PC-3 (cell line): ENCODE measurements at regions not wholly inside any gene's neighbourhood (a gene's known extent, or its start where the extent isn't known, plus 50 kb on each side); places are given as distances from the start of the nearest gene placed in this dataset.

Source experiments
- ATAC-seq: fragments of 200-7000 bp; cut with Tn5 transposase; 2 replicates; pipeline ENCODE4 v1.9.1; 2020; ENCODE audit warnings: mild to moderate bottlenecking, moderate library complexity
- BruUV-seq: library from RNA; stranded (reverse); fragments of 400-500 nt; replicated peaks from 2 replicates; lab custom pipeline; 2021; lab: Mats Ljungman, UMichigan
- CTCF ChIA-PET: fragments of 300-600 bp; sonication (Branson Sonifier 250); formaldehyde crosslinking; loops from one replicate; lab custom pipeline; 2022; ENCODE audit warnings: antibody characterized with exemption; lab: Charles Lee
- POLR2A ChIA-PET: fragments of 300-600 bp; sonication (Branson Sonifier 250); formaldehyde crosslinking; loops from one replicate; lab custom pipeline; 2022; ENCODE audit warnings: antibody characterized with exemption; ENCODE audit not compliant: unreplicated experiment; lab: Charles Lee
- DNase-seq: peaks from one replicate; pipeline ENCODE4 v3.0.0-alpha.2; 2015
- H2AFZ ChIP-seq: fragments of 300-600 bp; sonication (generic); 2 replicates; pipeline ENCODE4 v1.6.0; 2016; ENCODE audit warnings: antibody characterized with exemption, low read length
- H3F3A ChIP-seq: fragments of 300-600 bp; sonication (generic); one replicate; pipeline ENCODE4 v1.6.0; 2017; ENCODE audit warnings: antibody characterized with exemption, low read length, control low read depth, mild to moderate bottlenecking; ENCODE audit not compliant: unreplicated experiment
- H3K27ac ChIP-seq: fragments of 300-600 bp; sonication (generic); 2 replicates; pipeline ENCODE4 v1.5.1; 2016; ENCODE audit warnings: mild to moderate bottlenecking, low read length
- H3K27me3 ChIP-seq: fragments of 300-600 bp; sonication (generic); 2 replicates; pipeline ENCODE4 v1.6.1; 2016; ENCODE audit warnings: low read length, mixed read lengths
- H3K36me3 ChIP-seq: fragments of 300-600 bp; sonication (generic); 2 replicates; pipeline ENCODE4 v1.6.1; 2016; ENCODE audit warnings: low read depth, mixed run types, low read length, mixed read lengths
- H3K4me1 ChIP-seq: fragments of 300-600 bp; sonication (generic); 2 replicates; pipeline ENCODE4 v1.5.1; 2016; ENCODE audit warnings: low read length; ENCODE audit not compliant: insufficient read depth
- H3K4me2 ChIP-seq: fragments of 300-600 bp; sonication (generic); 2 replicates; pipeline ENCODE4 v1.6.0; 2016; ENCODE audit warnings: low read length
- H3K4me3 ChIP-seq: fragments of 300-600 bp; sonication (generic); 2 replicates; pipeline ENCODE4 v1.5.1; 2016; ENCODE audit warnings: mild to moderate bottlenecking, low read length, mixed read lengths
- H3K79me2 ChIP-seq: fragments of 300-600 bp; sonication (generic); 2 replicates; pipeline ENCODE4 v1.6.1; 2017; ENCODE audit warnings: low read length, mixed read lengths
- H3K9ac ChIP-seq: fragments of 300-600 bp; sonication (generic); 2 replicates; pipeline ENCODE4 v1.6.0; 2016; ENCODE audit warnings: mild to moderate bottlenecking, low read length
- H3K9me2 ChIP-seq: fragments of 300-600 bp; sonication (generic); replicated peaks from 2 replicates; pipeline ENCODE4 v1.6.1; 2016; ENCODE audit warnings: mixed run types, low read length, mixed read lengths
- H3K9me3 ChIP-seq: fragments of 300-600 bp; sonication (generic); 2 replicates; pipeline ENCODE4 v1.6.1; 2016; ENCODE audit warnings: low read length, mixed read lengths
- H4K20me1 ChIP-seq: fragments of 300-600 bp; sonication (generic); 2 replicates; pipeline ENCODE4 v1.6.1; 2016; ENCODE audit warnings: low read length, mixed read lengths
- CTCF ChIP-seq: fragments of 300-600 bp; sonication (generic); conservative IDR thresholded peaks from 2 replicates; pipeline ENCODE4 v1.5.1; 2017; ENCODE audit warnings: antibody characterized with exemption, low read depth, mild to moderate bottlenecking, low read length
- EZH2 ChIP-seq: fragments of 300-600 bp; sonication (generic); IDR thresholded peaks from one replicate; pipeline ENCODE4 v1.6.1; 2017; ENCODE audit warnings: antibody characterized with exemption, mild to moderate bottlenecking, low read length; ENCODE audit not compliant: unreplicated experiment
- EZH2phosphoT487 ChIP-seq: fragments of 300-600 bp; sonication (generic); IDR thresholded peaks from 2 replicates; pipeline ENCODE4 v1.6.1; 2018; ENCODE audit warnings: mild to moderate bottlenecking, antibody characterized with exemption, low read length, borderline replicate concordance
- intact Hi-C: fragments of 100-400 bp; cut with micrococcal nuclease; formaldehyde crosslinking; loops from 2 replicates; pipeline ENCODE4 v1.9.0; 2023

DNA sequence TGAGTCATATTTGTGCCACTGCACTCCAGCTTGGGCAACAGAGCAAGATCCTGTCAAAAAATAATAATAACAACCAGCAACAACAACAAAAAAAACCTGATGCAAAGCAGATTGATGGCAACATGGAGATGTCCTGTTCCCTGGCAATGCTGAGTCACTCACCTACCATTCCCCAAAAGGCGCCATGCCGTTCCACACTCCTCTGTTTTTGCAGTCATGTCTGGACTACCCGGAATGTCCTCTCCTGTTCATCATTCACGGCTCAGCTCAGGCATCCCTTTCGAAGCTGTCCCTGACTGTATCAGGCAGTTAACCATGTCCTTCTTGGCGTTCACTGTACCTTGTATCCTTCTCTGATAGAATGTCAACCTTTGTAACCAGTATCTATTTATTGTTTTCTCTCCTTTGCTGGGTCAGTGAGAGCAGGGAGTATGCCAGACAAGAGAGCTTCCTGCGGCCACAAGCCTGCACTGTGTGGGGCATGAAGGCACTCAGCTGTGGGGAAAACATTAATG lies 147.7 kb downstream of the ABCC12 start:
- Histone ChIP-seq H3K27me3 (no peaks in the 10 kb centered on the region), H3K79me2 (no peaks in the 10 kb centered on the region), H3K27ac (no peak overlapping the region), H3F3A (no peaks in the 10 kb centered on the region), H3K9me3 (no peaks in the 10 kb centered on the region), H3K9me2 (no peaks in the 10 kb centered on the region), H2AFZ (no peak overlapping the region), H3K36me3 (no peaks in the 10 kb centered on the region), H3K4me2 (no peak overlapping the region), H3K4me3 (no peak overlapping the region), H4K20me1 (no peaks in the 10 kb centered on the region), H3K4me1 (peaks cover 3% of the 10 kb centered on the region; the same call in 1 of the 2 replicates), H3K9ac (no peak overlapping the region)
- POLR2A ChIA-PET = no interaction called here
- no peak for DNase-seq
- no peak for TF ChIP-seq EZH2
- TF ChIP-seq CTCF = no peak
- ATAC-seq = no peak
- intact Hi-C loops = no loop called here
- CTCF ChIA-PET = no interaction called here
- BruUV-seq = no TSS peak

DNA sequence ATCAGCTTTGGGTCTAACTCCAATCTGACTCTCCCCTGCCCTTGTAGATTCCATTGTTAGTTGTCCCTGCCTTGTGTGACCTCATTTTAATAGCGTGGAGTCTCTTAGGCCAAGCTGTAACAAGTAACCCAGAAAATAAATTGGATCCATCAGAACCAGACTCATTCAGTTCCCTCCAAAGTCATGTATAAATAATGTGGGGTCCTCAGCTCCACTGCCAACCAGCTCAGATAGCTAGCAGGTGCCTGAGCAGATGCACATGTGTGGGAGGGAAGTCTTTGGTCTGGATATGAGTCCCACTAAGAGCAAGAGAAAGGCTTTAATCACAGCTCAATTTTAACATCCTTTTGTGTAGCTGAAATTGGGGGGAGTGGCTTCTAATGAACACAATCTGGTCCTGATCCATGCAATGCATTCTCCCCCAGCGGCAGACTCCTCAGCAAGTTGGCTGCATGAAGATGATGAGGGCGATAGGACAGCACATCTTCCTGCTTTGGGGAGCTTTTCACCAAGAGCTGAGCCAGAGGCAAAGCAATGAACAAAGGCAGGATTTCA lies 151.6 kb downstream of the ABCC12 start:
- Histone ChIP-seq H3F3A (no peaks in the 10 kb centered on the region), H3K4me1 (no peaks in the 10 kb centered on the region), H3K4me3 (no peak overlapping the region), H2AFZ (no peak overlapping the region), H3K9ac (no peak overlapping the region), H3K27me3 (no peaks in the 10 kb centered on the region), H3K36me3 (no peaks in the 10 kb centered on the region), H4K20me1 (no peaks in the 10 kb centered on the region), H3K79me2 (no peaks in the 10 kb centered on the region), H3K9me2 (no peaks in the 10 kb centered on the region), H3K27ac (no peak overlapping the region), H3K4me2 (no peak overlapping the region), H3K9me3 (no peaks in the 10 kb centered on the region)
- no TSS peak for BruUV-seq
- TF ChIP-seq EZH2 (no peak), EZH2phosphoT487 (no peak), CTCF (no peak)
- CTCF ChIA-PET = no interaction called here
- DNase-seq = no peak
- ATAC-seq = no peak
- intact Hi-C loops = no loop called here
- POLR2A ChIA-PET = no interaction called here

DNA sequence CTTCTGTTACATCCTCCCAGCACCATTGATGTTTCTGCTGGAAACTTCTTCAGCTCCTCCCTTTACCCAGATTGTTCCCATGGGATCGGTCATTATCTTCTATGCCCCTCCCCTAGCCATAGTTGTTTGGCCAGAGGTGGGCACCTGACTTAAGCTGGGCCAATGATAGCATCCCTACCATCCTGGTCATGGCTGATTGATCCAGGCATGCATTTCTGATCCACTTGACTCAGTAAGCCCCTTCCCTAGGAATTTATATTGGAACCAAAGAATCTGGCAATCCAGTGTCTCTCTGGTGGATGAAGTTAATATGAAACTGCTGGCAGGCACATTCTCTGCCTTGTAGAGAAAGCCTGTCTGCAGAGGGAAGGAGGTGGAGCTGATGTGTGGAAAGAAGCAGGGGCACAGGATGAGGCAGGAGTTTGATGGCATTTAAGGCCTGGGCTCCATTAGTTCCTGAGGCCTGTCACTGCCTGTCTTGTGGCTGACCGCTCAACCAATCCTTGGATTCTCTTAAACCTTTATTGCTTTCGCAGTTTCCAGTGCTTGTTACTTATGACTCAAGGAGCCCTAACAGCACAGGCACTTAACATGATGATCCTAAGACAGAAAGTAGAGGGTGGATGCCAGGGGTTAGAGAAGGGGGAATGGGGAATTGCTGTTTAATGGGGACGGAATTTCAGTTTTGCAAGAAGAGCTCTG lies 152.4 kb downstream of the ABCC12 start:
- Histone ChIP-seq H3K27me3 (no peaks in the 10 kb centered on the region), H3K27ac (no peak overlapping the region), H3K9me2 (no peaks in the 10 kb centered on the region), H3K36me3 (no peaks in the 10 kb centered on the region), H3K4me1 (no peaks in the 10 kb centered on the region), H3K4me3 (no peak overlapping the region), H3K9ac (no peak overlapping the region), H3K9me3 (no peaks in the 10 kb centered on the region), H4K20me1 (no peaks in the 10 kb centered on the region), H3K4me2 (no peak overlapping the region), H3F3A (no peaks in the 10 kb centered on the region), H2AFZ (no peak overlapping the region), H3K79me2 (no peaks in the 10 kb centered on the region)
- DNase-seq (no peak), ATAC-seq (no peak)
- no TSS peak for BruUV-seq
- ChIA-PET CTCF (no interaction called here), POLR2A (no interaction called here)
- intact Hi-C loops = no loop called here
- TF ChIP-seq EZH2 = no peak
- no peak for TF ChIP-seq EZH2phosphoT487
- no peak for TF ChIP-seq CTCF
